ENCODE measurements at regions not wholly inside any gene's neighbourhood (a gene's known extent, or its start where the extent isn't known, plus 50 kb on each side); places are given as distances from the start of the nearest gene placed in this dataset.

DNA sequence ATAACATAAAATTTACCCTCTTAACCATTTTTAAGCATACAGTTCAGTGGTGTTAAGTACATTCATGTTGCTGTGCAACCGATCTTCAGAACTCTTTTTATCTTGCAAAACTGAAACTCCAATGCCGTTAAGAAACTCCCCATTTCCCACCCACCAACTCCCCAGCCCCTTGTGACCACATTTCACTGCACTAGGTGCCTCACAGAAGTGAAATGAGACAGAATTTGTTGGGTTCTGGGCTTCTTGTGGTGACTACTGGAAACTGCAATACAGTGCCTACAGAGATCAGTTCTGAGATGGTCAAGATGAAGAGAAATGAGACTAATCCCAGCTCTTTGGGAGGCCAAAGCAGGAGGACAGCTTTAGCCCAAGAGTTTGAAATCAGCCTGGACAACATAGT lies 202.1 kb upstream of the SLC30A5 start:
- no peaks in the 10 kb centered on the region for H3K27me3 ChIP-seq
- H3K4me3 ChIP-seq = no peak overlapping the region
- WGBS, 2 donors (ENCODE audit: low coverage in 1 of 2) = 83 to 100% methylated on average over 2 of the region's 2 CpGs
- TF ChIP-seq POLR2AphosphoS5 (IDR thresholded peaks at IDR 0.05) (no peak), POLR2A (IDR thresholded peaks at IDR 0.05) (no peak), EP300 (IDR thresholded peaks at IDR 0.05) (no peak), CTCF (IDR thresholded peaks at IDR 0.05) (no peak)
- no peaks in the 10 kb centered on the region for H3K4me1 ChIP-seq
- H3K27ac ChIP-seq = no peak overlapping the region
- H3K36me3 ChIP-seq = no peaks in the 10 kb centered on the region
- ATAC-seq = no peak
- H3K9me3 ChIP-seq = no peaks in the 10 kb centered on the region

GRCh38 chr5:68894673-68895072 lies 199.1 kb upstream of the SLC30A5 start:
- no peaks in the 10 kb centered on the region for H3K27me3 ChIP-seq
- no peak for ATAC-seq
- H3K27ac ChIP-seq = no peak overlapping the region
- 48 to 67% methylated on average over 3 of the region's 3 CpGs for WGBS, 2 donors (ENCODE audit: low coverage in 1 of 2)
- no peaks in the 10 kb centered on the region for H3K9me3 ChIP-seq
- H3K4me3 ChIP-seq = no peak overlapping the region
- no peaks in the 10 kb centered on the region for H3K36me3 ChIP-seq
- TF ChIP-seq POLR2AphosphoS5 (IDR thresholded peaks at IDR 0.05) = no peak
- TF ChIP-seq CTCF (IDR thresholded peaks at IDR 0.05) = no peak
- TF ChIP-seq POLR2A (IDR thresholded peaks at IDR 0.05) = no peak
- no peak for TF ChIP-seq EP300 (IDR thresholded peaks at IDR 0.05)
- H3K4me1 ChIP-seq = no peaks in the 10 kb centered on the region

DNA sequence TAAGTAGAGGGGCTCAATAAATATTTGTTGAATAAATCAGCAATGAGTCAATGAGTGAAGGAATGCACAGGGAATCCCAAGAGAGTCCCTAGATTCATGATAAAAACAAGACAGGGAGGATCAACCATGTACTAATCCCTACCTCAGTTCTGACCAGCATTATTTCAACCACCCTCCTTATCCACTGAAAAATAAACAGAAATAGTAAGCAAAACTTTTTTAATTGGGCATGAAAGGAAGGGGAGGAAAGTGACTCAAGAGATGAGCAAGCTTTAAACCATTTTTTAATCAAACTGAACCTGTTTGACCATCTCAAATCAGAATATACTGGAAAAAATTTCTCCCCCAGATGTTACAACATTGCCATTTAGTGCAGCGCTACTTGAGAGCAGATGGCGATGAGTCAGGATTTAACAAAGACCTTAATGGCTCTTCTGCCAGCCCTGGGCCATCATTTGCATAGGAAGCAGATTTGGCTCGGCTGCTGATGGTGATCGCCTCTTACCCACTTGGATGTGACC lies 194.8 kb upstream of the SLC30A5 start:
- ATAC-seq = no peak
- Histone ChIP-seq H3K9me3 (no peaks in the 10 kb centered on the region), H3K4me3 (no peak overlapping the region), H3K4me1 (no peaks in the 10 kb centered on the region), H3K27me3 (no peaks in the 10 kb centered on the region), H3K27ac (no peak overlapping the region), H3K36me3 (no peaks in the 10 kb centered on the region)
- TF ChIP-seq CTCF (IDR thresholded peaks at IDR 0.05) (no peak), EP300 (IDR thresholded peaks at IDR 0.05) (no peak), POLR2AphosphoS5 (IDR thresholded peaks at IDR 0.05) (no peak), POLR2A (IDR thresholded peaks at IDR 0.05) (no peak)
- 82 to 93% methylated on average over 4 of the region's 4 CpGs for WGBS, 2 donors (ENCODE audit: low coverage in 1 of 2)

DNA sequence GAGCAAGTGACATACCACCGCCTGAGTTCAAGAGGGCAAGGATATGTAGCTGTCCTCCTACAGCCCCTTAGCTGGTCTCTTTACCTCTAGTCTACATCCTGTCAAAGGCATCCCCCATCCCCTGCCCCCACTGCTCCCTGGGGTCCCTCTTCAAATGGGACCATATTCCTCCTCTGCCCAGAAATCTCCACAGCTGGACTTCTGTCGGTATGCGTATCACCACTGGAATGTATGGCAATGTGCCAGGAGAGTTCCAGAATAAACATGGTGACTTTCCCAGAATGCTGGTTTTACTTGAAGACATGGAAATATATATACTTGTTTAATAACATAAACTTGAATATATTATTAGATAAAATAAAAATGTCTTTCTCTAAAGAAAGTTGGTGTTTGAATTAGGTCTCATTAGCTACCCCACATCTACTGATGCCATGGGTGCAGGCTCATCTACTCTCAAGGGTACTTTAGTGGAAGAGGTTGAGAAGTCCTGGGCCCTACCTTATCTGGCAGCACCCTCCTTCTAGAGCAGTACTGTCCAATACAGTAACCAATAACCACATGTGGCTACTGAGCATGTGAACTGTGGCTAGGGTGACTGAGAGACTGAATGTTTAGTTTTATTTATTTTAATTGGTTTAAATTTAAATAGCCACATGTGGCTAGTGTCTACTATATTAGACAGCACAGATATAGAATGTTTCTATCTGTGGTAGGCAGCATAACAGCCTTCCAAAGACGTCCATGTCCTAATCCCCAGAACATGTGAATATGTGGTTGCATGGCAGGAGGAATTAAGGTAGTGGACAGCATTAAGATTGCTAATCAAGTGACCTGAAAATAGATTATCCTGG lies 181.7 kb upstream of the SLC30A5 start:
- WGBS, 2 donors (ENCODE audit: low coverage in 1 of 2) = 33 to 35% methylated on average over 2 to 4 of the region's 4 CpGs
- no peak for ATAC-seq
- TF ChIP-seq EP300 (IDR thresholded peaks at IDR 0.05) = no peak
- Histone ChIP-seq H3K36me3 (no peaks in the 10 kb centered on the region), H3K9me3 (no peaks in the 10 kb centered on the region), H3K4me1 (no peaks in the 10 kb centered on the region), H3K27ac (no peak overlapping the region), H3K4me3 (no peak overlapping the region), H3K27me3 (no peaks in the 10 kb centered on the region)

DNA sequence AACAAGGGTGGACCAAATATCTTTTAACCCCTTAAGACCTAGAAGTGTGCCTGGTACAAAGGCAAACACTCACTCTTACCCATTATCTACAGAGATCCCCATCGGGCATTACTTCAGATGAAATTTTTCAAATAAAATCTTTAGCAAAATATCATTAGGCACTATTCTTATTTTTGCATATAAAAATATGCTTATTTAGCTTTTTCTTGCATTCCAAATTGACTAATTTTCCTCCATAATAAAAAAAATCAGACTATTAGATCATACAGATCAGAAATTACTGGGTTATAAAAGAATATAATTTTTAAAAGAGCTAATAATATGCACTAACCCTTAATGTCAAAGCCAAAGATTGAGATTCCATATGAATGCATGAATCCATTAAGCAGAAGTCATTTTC lies 178.7 kb upstream of the SLC30A5 start:
- H3K4me1 ChIP-seq = no peaks in the 10 kb centered on the region
- no peak for TF ChIP-seq CTCF (IDR thresholded peaks at IDR 0.05)
- TF ChIP-seq POLR2AphosphoS5 (IDR thresholded peaks at IDR 0.05) = no peak
- no peak for TF ChIP-seq EP300 (IDR thresholded peaks at IDR 0.05)
- TF ChIP-seq POLR2A (IDR thresholded peaks at IDR 0.05) = no peak
- no peak for ATAC-seq
- H3K36me3 ChIP-seq = no peaks in the 10 kb centered on the region
- whole genome bisulfite sequencing, 2 donors (ENCODE audit: low coverage in 1 of 2) = 30 to 89% methylated on average over 1 of the region's 1 CpG
- H3K4me3 ChIP-seq = no peak overlapping the region
- peaks cover 0 to 8% (median 0%) of the 10 kb centered on the region in 3 donors for H3K9me3 ChIP-seq
- H3K27me3 ChIP-seq = no peaks in the 10 kb centered on the region
- no peak overlapping the region for H3K27ac ChIP-seq

Measured in gastroesophageal sphincter (tissue), 4 donors.